ENCODE measurements at regions not wholly inside any gene's neighbourhood (a gene's known extent, or its start where the extent isn't known, plus 50 kb on each side); places are given as distances from the start of the nearest gene placed in this dataset.

DNA sequence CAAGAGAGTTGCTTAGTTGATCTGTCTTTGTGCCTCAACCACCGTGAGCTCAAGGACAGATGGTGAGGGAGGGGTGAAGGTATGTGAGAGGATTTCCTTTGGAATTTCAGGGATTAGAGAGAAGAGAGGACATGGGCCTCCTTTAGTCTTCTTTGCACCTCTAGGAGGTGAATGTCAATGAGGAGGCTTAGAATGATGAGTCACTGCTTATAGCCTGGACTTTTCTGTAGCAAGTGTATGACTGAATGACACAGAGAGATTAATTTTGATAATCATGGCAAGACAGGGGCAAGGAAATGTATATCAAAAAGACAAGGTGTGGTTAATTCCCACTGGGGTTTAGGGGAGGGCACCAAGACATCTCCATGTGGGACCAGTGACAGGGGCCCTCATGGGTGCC is 947.3 kb upstream of the TENM4 start:
- H3K4me3 ChIP-seq, result no peak overlapping the region
- ATAC-seq, result no peak
- intact Hi-C loops (cut with DNase I), result no loop called here

DNA sequence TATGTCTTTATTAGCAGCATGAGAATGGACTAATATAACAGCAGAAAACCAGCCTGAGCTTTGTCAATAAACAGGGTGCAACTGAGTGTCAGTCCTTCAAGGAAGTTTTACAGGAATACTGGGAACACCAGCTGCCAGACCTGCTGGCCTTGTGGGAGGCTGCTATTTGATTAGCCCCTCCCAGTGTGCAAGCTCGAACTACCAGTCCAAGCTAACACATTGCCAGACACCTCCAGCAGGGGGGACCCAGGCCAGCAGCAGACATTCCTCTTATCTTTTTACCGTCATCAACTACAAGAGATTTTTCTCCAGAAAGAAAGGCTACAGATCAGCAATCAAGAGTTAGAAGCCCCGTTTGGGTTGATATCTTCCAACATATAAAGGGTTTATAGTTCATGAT is 942.8 kb upstream of the TENM4 start:
- Histone ChIP-seq H3K9me3 (no peaks in the 10 kb centered on the region), H3K36me3 (no peaks in the 10 kb centered on the region), H3K27me3 (no peaks in the 10 kb centered on the region), H3K4me1 (no peaks in the 10 kb centered on the region), H3K4me3 (no peak overlapping the region), H3K27ac (no peak overlapping the region)
- intact Hi-C loops (cut with DNase I), result no loop called here
- DNase-seq (no peak), ATAC-seq (no peak)
- WGBS, 4 donors, result 16 to 48% (median 26%) methylated on average over 3 of the region's 3 CpGs
- TF ChIP-seq CTCF (IDR thresholded peaks at IDR 0.05) (no peak), POLR2A (IDR thresholded peaks at IDR 0.05) (no peak)

More for the DNA sequence above, 947.3 kb upstream of the TENM4 start:
- TF ChIP-seq CTCF (IDR thresholded peaks at IDR 0.05) (no peak), POLR2A (IDR thresholded peaks at IDR 0.05) (no peak)
- Histone ChIP-seq H3K36me3 (no peaks in the 10 kb centered on the region), H3K9me3 (no peaks in the 10 kb centered on the region), H3K27ac (no peak overlapping the region), H3K27me3 (no peaks in the 10 kb centered on the region), H3K4me1 (no peaks in the 10 kb centered on the region)
- no peak for DNase-seq
- 64 to 85% (median 65%) methylated on average over 1 of the region's 1 CpG for WGBS, 4 donors

- no peaks in the 10 kb centered on the region for H3K27me3 ChIP-seq
- H3K36me3 ChIP-seq, result no peaks in the 10 kb centered on the region
- DNase-seq (no peak), ATAC-seq (no peak)
- TF ChIP-seq CTCF (IDR thresholded peaks at IDR 0.05), result no peak
- no peak for TF ChIP-seq POLR2A (IDR thresholded peaks at IDR 0.05)
- 91 to 96% (median 94%) methylated on average over 1 of the region's 1 CpG for WGBS, 4 donors
- no peaks in the 10 kb centered on the region for H3K9me3 ChIP-seq
- no peaks in the 10 kb centered on the region for H3K4me1 ChIP-seq
- no peak overlapping the region for H3K4me3 ChIP-seq
- no peak overlapping the region for H3K27ac ChIP-seq
- intact Hi-C loops (cut with DNase I), result no loop called here
Measured at GRCh38 chr11:80379620-80380278, 938.9 kb upstream of the TENM4 start.

DNA sequence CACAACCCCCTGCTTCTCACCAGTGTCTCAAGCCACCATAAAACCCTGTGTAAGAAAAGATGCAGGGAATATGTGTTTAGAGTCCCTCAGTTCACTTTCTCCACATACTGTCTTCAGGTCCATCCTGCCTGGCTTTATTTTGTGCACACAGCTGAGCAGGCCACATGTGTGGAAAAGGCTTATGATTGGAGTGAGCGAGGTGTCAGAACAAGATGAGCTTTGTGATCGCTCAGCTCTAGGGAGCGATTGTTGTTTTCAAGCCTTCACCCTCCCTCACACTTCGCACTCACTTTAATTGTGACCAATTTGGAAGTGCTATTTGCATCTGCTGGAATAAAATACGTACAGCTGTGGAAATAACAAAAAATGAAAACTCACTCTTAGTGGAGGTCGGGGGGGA is 931.1 kb upstream of the TENM4 start:
- DNase-seq, result no peak

More for the DNA sequence above, 931.1 kb upstream of the TENM4 start:
- Histone ChIP-seq H3K4me3 (no peak overlapping the region), H3K4me1 (no peaks in the 10 kb centered on the region), H3K36me3 (no peaks in the 10 kb centered on the region), H3K27me3 (no peaks in the 10 kb centered on the region), H3K9me3 (no peaks in the 10 kb centered on the region), H3K27ac (no peak overlapping the region)
- ATAC-seq, result no peak
- 74 to 85% (median 82%) methylated on average over 6 of the region's 6 CpGs for WGBS, 4 donors
- intact Hi-C loops (cut with DNase I), result no loop called here
- TF ChIP-seq CTCF (IDR thresholded peaks at IDR 0.05) (no peak), POLR2A (IDR thresholded peaks at IDR 0.05) (no peak)

Data from heart left ventricle (tissue), 16 donors.